HG03135 (cell line): ENCODE measurements at regions not wholly inside any gene's neighbourhood (a gene's known extent, or its start where the extent isn't known, plus 50 kb on each side); places are given as distances from the start of the nearest gene placed in this dataset.
"Not testable (repeated sequence)": the region's sequence is repeated elsewhere in the genome, so short reads cannot be mapped to it uniquely, and the experiment has no call there.

Experiments
- ATAC-seq: cut with Tn5 transposase; IDR thresholded peaks from one replicate; pipeline ENCODE4 v1.9.1; 2021; ENCODE audit warnings: mild to moderate bottlenecking, moderate library complexity; ENCODE audit not compliant: unreplicated experiment

- ATAC-seq = no peak
Measured at GRCh38 chr11:38461751-38462150, 1863.7 kb upstream of the RAG2 start.

GRCh38 chr11:38460896-38461295 lies 1862.9 kb upstream of the RAG2 start:
- no peak for ATAC-seq

GRCh38 chr11:38460429-38460828 lies 1862.4 kb upstream of the RAG2 start:
- no peak for ATAC-seq

- no peak for ATAC-seq
Measured at GRCh38 chr11:38456371-38456770, 1858.3 kb upstream of the RAG2 start.

GRCh38 chr11:38448284-38448683 lies 1850.2 kb upstream of the RAG2 start:
- no peak for ATAC-seq

GRCh38 chr11:38446336-38446735 lies 1848.3 kb upstream of the RAG2 start:
- no peak for ATAC-seq

GRCh38 chr11:38438091-38438490 lies 1840.1 kb upstream of the RAG2 start:
- ATAC-seq = no peak

- no peak for ATAC-seq
Measured at GRCh38 chr11:38425578-38425977, 1827.5 kb upstream of the RAG2 start.

- ATAC-seq = no peak
Measured at GRCh38 chr11:38423042-38423441, 1825.0 kb upstream of the RAG2 start.

GRCh38 chr11:38416141-38416540 lies 1818.1 kb upstream of the RAG2 start:
- ATAC-seq = no peak

- ATAC-seq = no peak
Measured at GRCh38 chr11:38411149-38411548, 1813.1 kb upstream of the RAG2 start.

GRCh38 chr11:38402063-38402462 lies 1804.0 kb upstream of the RAG2 start:
- no peak for ATAC-seq

GRCh38 chr11:38392176-38392575 lies 1794.1 kb upstream of the RAG2 start:
- ATAC-seq = no peak

- ATAC-seq = no peak
Measured at GRCh38 chr11:38384568-38384967, 1786.5 kb upstream of the RAG2 start.

GRCh38 chr11:38365274-38365673 lies 1767.2 kb upstream of the RAG2 start:
- no peak for ATAC-seq

GRCh38 chr11:38356255-38356654 lies 1758.2 kb upstream of the RAG2 start:
- no peak for ATAC-seq

GRCh38 chr11:38345286-38345685 lies 1747.2 kb upstream of the RAG2 start:
- ATAC-seq = no peak

- not testable (repeated sequence) for ATAC-seq
Measured at GRCh38 chr11:38341612-38342011, 1743.6 kb upstream of the RAG2 start.

GRCh38 chr11:38339835-38340440 lies 1741.9 kb upstream of the RAG2 start:
- no peak for ATAC-seq

- ATAC-seq = not testable (repeated sequence)
Measured at GRCh38 chr11:38338022-38338421, 1740.0 kb upstream of the RAG2 start.

- no peak for ATAC-seq
Measured at GRCh38 chr11:38332046-38332445, 1734.0 kb upstream of the RAG2 start.

- ATAC-seq = no peak
Measured at GRCh38 chr11:38330578-38330977, 1732.5 kb upstream of the RAG2 start.
